IMR-90 (cell line): ENCODE measurements at regions not wholly inside any gene's neighbourhood (a gene's known extent, or its start where the extent isn't known, plus 50 kb on each side); places are given as distances from the start of the nearest gene placed in this dataset.

ENCODE experiments used
- CTCF ChIP-seq: conservative IDR thresholded peaks from 2 replicates; pipeline ENCODE4 v1.5.1; 2012; ENCODE audit warnings: mild to moderate bottlenecking, low read depth, low read length, improper control_type of control experiment
- FOS ChIP-seq: fragments of 150-350 bp; IDR thresholded peaks from 2 replicates; pipeline ENCODE4 v1.6.1; 2016; ENCODE audit warnings: low read depth, low read length
- MAFK ChIP-seq: IDR thresholded peaks from 2 replicates; pipeline ENCODE4 v1.6.1; 2012; ENCODE audit warnings: low read depth, low read length, improper control_type of control experiment
- MXI1 ChIP-seq: IDR thresholded peaks from 2 replicates; pipeline ENCODE4 v1.6.1; 2012; ENCODE audit warnings: low read depth, mild to moderate bottlenecking, low read length, moderate library complexity, borderline replicate concordance
- POLR2A ChIP-seq: IDR thresholded peaks from 2 replicates; pipeline ENCODE4 v1.6.1; 2012; ENCODE audit warnings: mild to moderate bottlenecking, low read depth, low read length
- RCOR1 ChIP-seq: IDR thresholded peaks from 2 replicates; pipeline ENCODE4 v1.6.1; 2012; ENCODE audit warnings: mild to moderate bottlenecking, low read length, improper control_type of control experiment; ENCODE audit not compliant: insufficient replicate concordance
- RFX5 ChIP-seq: IDR thresholded peaks from 2 replicates; pipeline ENCODE4 v1.8.0; 2012; ENCODE audit warnings: low read depth, mild to moderate bottlenecking, low read length, moderate library complexity
- SMC3 ChIP-seq: fragments of 150-350 bp; IDR thresholded peaks from 2 replicates; pipeline ENCODE4 v1.6.1; 2016; ENCODE audit warnings: low read depth, mild to moderate bottlenecking, antibody characterized with exemption, low read length, moderate library complexity
- USF2 ChIP-seq: fragments of 150-350 bp; IDR thresholded peaks from 2 replicates; pipeline ENCODE4 v1.6.1; 2017; ENCODE audit warnings: mild to moderate bottlenecking, antibody characterized with exemption, low read length, low read depth

GRCh38 chr6:99099243-99099642 is 151.5 kb upstream of the FBXL4 start:
- TF ChIP-seq CTCF, result no peak
- no peak for TF ChIP-seq USF2
- TF ChIP-seq SMC3, result no peak
- TF ChIP-seq MXI1, result no peak
- no peak for TF ChIP-seq MAFK
- no peak for TF ChIP-seq POLR2A
- TF ChIP-seq FOS, result no peak
- no peak for TF ChIP-seq RFX5
- TF ChIP-seq RCOR1, result no peak
